Neural progenitor cell (in vitro differentiated cells): ENCODE measurements at regions not wholly inside any gene's neighbourhood (a gene's known extent, or its start where the extent isn't known, plus 50 kb on each side); places are given as distances from the start of the nearest gene placed in this dataset.
"Not testable (repeated sequence)": the region's sequence is repeated elsewhere in the genome, so short reads cannot be mapped to it uniquely, and the experiment has no call there.

Experiments
- DNase-seq: peaks from one replicate; pipeline ENCODE4 v3.0.0-alpha.2; 2016; ENCODE audit warnings: low spot score
- H2AFZ ChIP-seq: fragments of 200-600 bp; sonication (generic); replicated peaks from 2 replicates; pipeline ENCODE4 v1.6.1; 2016; ENCODE audit warnings: antibody characterized with exemption
- H3F3A ChIP-seq: fragments of 200-600 bp; sonication (generic); 2 replicates; pipeline ENCODE4 v1.6.1; 2016; ENCODE audit warnings: antibody characterized with exemption, low read depth
- H3K27ac ChIP-seq: fragments of 200-600 bp; sonication (generic); 2 replicates; pipeline ENCODE4 v1.5.1; 2016; ENCODE audit warnings: mild to moderate bottlenecking
- H3K27me3 ChIP-seq: fragments of 200-600 bp; sonication (generic); 2 replicates; pipeline ENCODE4 v1.6.1; 2016; ENCODE audit warnings: mild to moderate bottlenecking, moderate library complexity
- H3K36me3 ChIP-seq: fragments of 200-600 bp; sonication (generic); 2 replicates; pipeline ENCODE4 v1.5.1; 2016
- H3K4me1 ChIP-seq: fragments of 200-600 bp; sonication (generic); 2 replicates; pipeline ENCODE4 v1.6.1; 2016; ENCODE audit warnings: mixed run types
- H3K4me2 ChIP-seq: fragments of 200-600 bp; sonication (generic); 2 replicates; pipeline ENCODE4 v1.6.1; 2016
- H3K4me3 ChIP-seq: fragments of 200-600 bp; sonication (generic); 2 replicates; pipeline ENCODE4 v1.5.1; 2016
- H3K79me2 ChIP-seq: fragments of 200-600 bp; sonication (generic); 2 replicates; pipeline ENCODE4 v1.6.1; 2016; ENCODE audit warnings: low read depth
- H3K9ac ChIP-seq: fragments of 200-600 bp; sonication (generic); 2 replicates; pipeline ENCODE4 v1.6.1; 2016
- H3K9me3 ChIP-seq: fragments of 200-600 bp; sonication (generic); 2 replicates; pipeline ENCODE4 v1.5.1; 2016; ENCODE audit warnings: low read depth
- H4K20me1 ChIP-seq: fragments of 200-600 bp; sonication (generic); 2 replicates; pipeline ENCODE4 v1.6.1; 2016; ENCODE audit warnings: low read depth
- H3K27ac Mint-ChIP-seq: 3 replicates; pipeline ENCODE4 v1.8.0; 2021; ENCODE audit warnings: mixed read lengths
- H3K27me3 Mint-ChIP-seq: 2 replicates; pipeline ENCODE4 v1.8.0; 2022; ENCODE audit warnings: low read depth, mild to moderate bottlenecking, inconsistent platforms, moderate library complexity, mixed read lengths; ENCODE audit not compliant: insufficient read depth
- H3K36me3 Mint-ChIP-seq: 3 replicates; pipeline ENCODE4 v1.8.0; 2021; ENCODE audit warnings: mixed read lengths
- H3K4me1 Mint-ChIP-seq: 3 replicates; pipeline ENCODE4 v1.8.0; 2021; ENCODE audit warnings: mixed read lengths
- H3K4me3 Mint-ChIP-seq: 3 replicates; pipeline ENCODE4 v1.8.0; 2021; ENCODE audit warnings: mild to moderate bottlenecking, moderate library complexity, mixed read lengths
- H3K9me3 Mint-ChIP-seq: 3 replicates; pipeline ENCODE4 v1.8.0; 2020; ENCODE audit warnings: mixed read lengths
- EZH2 ChIP-seq: fragments of 200-600 bp; sonication (generic); IDR thresholded peaks from 2 replicates; pipeline ENCODE4 v1.6.1; 2017; ENCODE audit warnings: antibody characterized with exemption, mild to moderate bottlenecking, moderate library complexity
- EZH2phosphoT487 ChIP-seq: fragments of 200-600 bp; sonication (generic); IDR thresholded peaks from 2 replicates; pipeline ENCODE4 v1.6.1; 2017; ENCODE audit warnings: antibody characterized with exemption
- TF ChIP-seq, protein P1 (sequence below): fragments of 200-600 bp; sonication (generic); IDR thresholded peaks from 2 replicates; pipeline ENCODE4 v1.5.1; 2017; ENCODE audit warnings: antibody characterized with exemption, mild to moderate bottlenecking

DNA sequence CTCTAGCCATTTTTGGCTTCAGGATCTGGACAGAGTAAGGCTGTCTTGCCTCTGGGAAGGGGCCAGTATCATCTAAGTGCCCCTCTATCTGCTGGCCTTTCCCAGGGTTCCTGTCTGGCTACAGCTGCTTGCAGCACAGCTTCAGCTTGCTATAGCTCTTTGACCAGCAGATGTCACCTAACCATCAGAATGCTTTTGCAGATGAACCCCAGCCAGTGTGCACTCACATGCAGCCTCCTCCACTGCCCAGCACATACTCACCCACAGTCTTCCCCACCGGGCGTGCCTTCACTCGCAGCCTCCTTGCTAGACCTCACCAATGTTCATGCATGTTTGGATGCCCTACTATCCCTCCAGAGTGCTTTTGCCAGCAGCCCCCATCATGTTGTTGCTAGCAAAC is 769.0 kb downstream of the BRINP3 start:
- no peak overlapping the region for H3K27ac ChIP-seq
- peak; percentile 51 for DNase-seq
- H3K4me3 ChIP-seq, result no peak overlapping the region
- Mint-ChIP-seq H3K4me1 (no peaks in the 10 kb centered on the region), H3K27ac (no peak overlapping the region), H3K36me3 (no peaks in the 10 kb centered on the region), H3K4me3 (no peak overlapping the region), H3K9me3 (no peaks in the 10 kb centered on the region), H3K27me3 (no peaks in the 10 kb centered on the region)
- H3K4me2 ChIP-seq, result no peak overlapping the region
- H3F3A ChIP-seq, result no peaks in the 10 kb centered on the region
- no peaks in the 10 kb centered on the region for H3K27me3 ChIP-seq
- no peaks in the 10 kb centered on the region for H3K36me3 ChIP-seq
- no peak overlapping the region for H3K9ac ChIP-seq
- no peaks in the 10 kb centered on the region for H3K9me3 ChIP-seq
- no peaks in the 10 kb centered on the region for H4K20me1 ChIP-seq
- H3K4me1 ChIP-seq, result no peaks in the 10 kb centered on the region
- no peak for TF ChIP-seq EZH2
- TF ChIP-seq, protein P1, sequence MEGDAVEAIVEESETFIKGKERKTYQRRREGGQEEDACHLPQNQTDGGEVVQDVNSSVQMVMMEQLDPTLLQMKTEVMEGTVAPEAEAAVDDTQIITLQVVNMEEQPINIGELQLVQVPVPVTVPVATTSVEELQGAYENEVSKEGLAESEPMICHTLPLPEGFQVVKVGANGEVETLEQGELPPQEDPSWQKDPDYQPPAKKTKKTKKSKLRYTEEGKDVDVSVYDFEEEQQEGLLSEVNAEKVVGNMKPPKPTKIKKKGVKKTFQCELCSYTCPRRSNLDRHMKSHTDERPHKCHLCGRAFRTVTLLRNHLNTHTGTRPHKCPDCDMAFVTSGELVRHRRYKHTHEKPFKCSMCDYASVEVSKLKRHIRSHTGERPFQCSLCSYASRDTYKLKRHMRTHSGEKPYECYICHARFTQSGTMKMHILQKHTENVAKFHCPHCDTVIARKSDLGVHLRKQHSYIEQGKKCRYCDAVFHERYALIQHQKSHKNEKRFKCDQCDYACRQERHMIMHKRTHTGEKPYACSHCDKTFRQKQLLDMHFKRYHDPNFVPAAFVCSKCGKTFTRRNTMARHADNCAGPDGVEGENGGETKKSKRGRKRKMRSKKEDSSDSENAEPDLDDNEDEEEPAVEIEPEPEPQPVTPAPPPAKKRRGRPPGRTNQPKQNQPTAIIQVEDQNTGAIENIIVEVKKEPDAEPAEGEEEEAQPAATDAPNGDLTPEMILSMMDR, result peak; percentile 42
- no peak for TF ChIP-seq EZH2phosphoT487
- H3K79me2 ChIP-seq, result no peaks in the 10 kb centered on the region
- peak overlapping the region; percentile 54 for H2AFZ ChIP-seq

DNA sequence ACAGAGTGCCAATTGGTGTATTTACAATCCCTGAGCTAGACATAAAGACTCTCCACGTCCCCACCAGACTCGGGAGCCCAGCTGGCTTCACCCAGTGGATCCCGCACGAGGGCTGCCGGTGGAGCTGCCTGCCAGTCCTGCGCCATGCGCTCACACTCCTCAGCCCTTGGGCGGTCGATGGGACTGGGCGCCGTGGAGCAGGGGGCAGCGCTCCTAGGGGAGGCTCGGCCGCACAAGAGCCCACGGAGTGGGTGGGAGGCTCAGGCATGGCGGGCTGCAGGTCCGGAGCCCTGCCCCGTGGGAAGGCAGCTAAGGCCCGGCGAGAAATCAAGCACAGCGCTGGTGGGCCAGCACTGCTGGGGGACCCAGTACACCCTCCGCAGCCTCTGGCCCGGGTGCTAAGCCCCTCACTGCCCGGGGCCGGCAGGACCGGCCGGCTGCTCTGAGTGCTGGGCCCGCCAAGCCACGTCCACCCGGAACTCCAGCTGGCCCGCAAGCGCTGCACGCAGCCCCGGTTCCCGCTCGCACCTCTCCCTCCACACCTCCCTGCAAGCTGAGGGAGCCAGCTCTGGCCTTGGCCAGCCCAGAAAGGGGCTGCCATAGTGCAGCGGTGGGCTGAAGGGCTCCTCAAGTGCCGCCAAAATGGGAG is 759.4 kb downstream of the BRINP3 start:
- H3K4me3 Mint-ChIP-seq, H3K4me1 Mint-ChIP-seq, H4K20me1 ChIP-seq, H3K4me3 ChIP-seq, H3K36me3 ChIP-seq, H3K27me3 Mint-ChIP-seq, DNase-seq, H3K4me1 ChIP-seq, H3K27ac Mint-ChIP-seq, H3K4me2 ChIP-seq, H3K9ac ChIP-seq, H3K27me3 ChIP-seq, H3K36me3 Mint-ChIP-seq, H3K79me2 ChIP-seq, H3K27ac ChIP-seq, H3F3A ChIP-seq, H2AFZ ChIP-seq, H3K9me3 Mint-ChIP-seq, H3K9me3 ChIP-seq: not testable (repeated sequence)

DNA sequence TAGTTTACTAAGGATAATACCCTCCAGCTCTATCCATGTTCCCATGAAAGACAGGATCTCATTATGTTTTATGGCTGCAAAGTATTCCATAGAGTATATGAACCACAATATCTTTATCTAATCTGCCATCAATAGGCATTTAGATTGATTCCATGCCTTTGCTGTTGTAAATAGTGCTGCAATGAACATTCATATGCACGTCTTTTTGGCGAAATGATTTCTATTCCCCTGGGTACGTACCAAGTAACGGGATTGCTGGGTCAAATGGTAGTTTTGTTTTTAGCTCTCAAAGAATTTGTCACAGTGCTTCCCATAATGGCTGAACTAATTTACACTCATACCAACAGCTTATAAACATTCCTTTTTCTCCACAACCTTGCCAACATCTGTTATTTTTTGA is 750.9 kb downstream of the BRINP3 start:
- Mint-ChIP-seq H3K4me3 (no peak overlapping the region), H3K27ac (peak overlapping the region; percentile 11), H3K9me3 (no peaks in the 10 kb centered on the region), H3K4me1 (no peaks in the 10 kb centered on the region), H3K36me3 (no peaks in the 10 kb centered on the region), H3K27me3 (no peaks in the 10 kb centered on the region)
- no peak overlapping the region for H2AFZ ChIP-seq
- no peaks in the 10 kb centered on the region for H3K36me3 ChIP-seq
- no peak overlapping the region for H3K4me3 ChIP-seq
- H3K27ac ChIP-seq, result no peak overlapping the region
- no peaks in the 10 kb centered on the region for H4K20me1 ChIP-seq
- no peak overlapping the region for H3K9ac ChIP-seq
- H3K4me2 ChIP-seq, result no peak overlapping the region
- no peaks in the 10 kb centered on the region for H3K9me3 ChIP-seq
- TF ChIP-seq, protein P1, result no peak
- TF ChIP-seq EZH2 (no peak), EZH2phosphoT487 (no peak)
- no peaks in the 10 kb centered on the region for H3F3A ChIP-seq
- no peaks in the 10 kb centered on the region for H3K27me3 ChIP-seq
- H3K79me2 ChIP-seq, result no peaks in the 10 kb centered on the region
- DNase-seq, result no peak
- H3K4me1 ChIP-seq, result no peaks in the 10 kb centered on the region

DNA sequence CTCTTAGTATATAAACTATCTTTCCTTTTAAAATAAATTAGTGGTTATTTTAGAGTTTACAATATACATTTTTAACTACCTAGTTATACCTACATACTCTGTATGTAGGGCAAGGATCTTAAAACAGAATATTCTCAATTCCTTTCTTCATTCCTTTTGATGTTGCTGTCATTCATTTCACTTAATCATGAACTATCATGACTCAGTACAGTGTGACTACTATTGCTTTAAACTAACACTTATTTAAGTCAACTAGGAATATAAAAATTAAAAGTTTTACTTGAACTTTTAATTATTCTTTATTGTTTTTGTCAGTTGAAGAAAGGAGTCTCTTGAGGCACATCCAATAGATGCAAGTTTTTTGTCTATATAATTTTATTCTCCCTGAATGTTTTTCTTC is 726.4 kb downstream of the BRINP3 start:
- H4K20me1 ChIP-seq, result no peaks in the 10 kb centered on the region
- TF ChIP-seq, protein P1, result no peak
- TF ChIP-seq EZH2 (no peak), EZH2phosphoT487 (no peak)
- peaks cover 7% of the 10 kb centered on the region for H3K9me3 ChIP-seq
- no peak for DNase-seq
- Mint-ChIP-seq H3K27ac (no peak overlapping the region), H3K4me1 (no peaks in the 10 kb centered on the region), H3K4me3 (no peak overlapping the region), H3K27me3 (no peaks in the 10 kb centered on the region), H3K36me3 (peaks cover 5% of the 10 kb centered on the region), H3K9me3 (peaks cover 8% of the 10 kb centered on the region)
- no peaks in the 10 kb centered on the region for H3K36me3 ChIP-seq
- no peaks in the 10 kb centered on the region for H3K4me1 ChIP-seq
- no peaks in the 10 kb centered on the region for H3K79me2 ChIP-seq
- no peaks in the 10 kb centered on the region for H3F3A ChIP-seq
- H3K4me3 ChIP-seq, result no peak overlapping the region
- no peak overlapping the region for H3K27ac ChIP-seq
- H2AFZ ChIP-seq, result no peak overlapping the region
- H3K4me2 ChIP-seq, result no peak overlapping the region
- no peaks in the 10 kb centered on the region for H3K27me3 ChIP-seq
- no peak overlapping the region for H3K9ac ChIP-seq
